A549 (cell line): ENCODE measurements at regions not wholly inside any gene's neighbourhood (a gene's known extent, or its start where the extent isn't known, plus 50 kb on each side); places are given as distances from the start of the nearest gene placed in this dataset.

Experiments
- CHD2 ChIP-seq: fragments of 150-350 bp; IDR thresholded peaks from 2 replicates; pipeline ENCODE4 v1.6.1; 2014; ENCODE audit warnings: low read length; ENCODE audit not compliant: partially characterized antibody
- CTCF ChIP-seq: fragments of >200 bp; sonication (Bioruptor Twin); formaldehyde crosslinking; IDR thresholded peaks from 3 replicates; pipeline ENCODE4 v1.5.1; 2016
- EHMT2 ChIP-seq: fragments of 200-600 bp; sonication (generic); IDR thresholded peaks from 2 replicates; pipeline ENCODE4 v1.6.1; 2016; ENCODE audit warnings: antibody characterized with exemption, low read depth, mild to moderate bottlenecking, moderate library complexity
- KDM1A ChIP-seq: fragments of 200-600 bp; sonication (generic); IDR thresholded peaks from 2 replicates; pipeline ENCODE4 v1.6.1; 2016; ENCODE audit warnings: low read depth, mild to moderate bottlenecking
- MAFK ChIP-seq: fragments of 450-650 bp; IDR thresholded peaks from 2 replicates; pipeline ENCODE4 v1.6.1; 2014; ENCODE audit not compliant: partially characterized antibody
- POLR2A ChIP-seq: IDR thresholded peaks from 2 replicates; pipeline ENCODE4 v1.6.1; 2012; ENCODE audit warnings: mild to moderate bottlenecking, low read length
- POLR2AphosphoS2 ChIP-seq: conservative IDR thresholded peaks from 2 replicates; pipeline ENCODE4 v1.6.1; 2012; ENCODE audit warnings: low read length, improper control_type of control experiment, inconsistent platforms
- RNF2 ChIP-seq: fragments of 200-600 bp; sonication (generic); IDR thresholded peaks from 2 replicates; pipeline ENCODE4 v1.6.1; 2016; ENCODE audit warnings: low read depth, mild to moderate bottlenecking, antibody characterized with exemption, moderate library complexity, borderline replicate concordance
- TFCP2L1 ChIP-seq: fragments of 250-450 bp; sonication (Bioruptor Pico); IDR thresholded peaks from 2 replicates; pipeline ENCODE4 v1.5.0; 2021; ENCODE audit warnings: mild to moderate bottlenecking
- USF2 ChIP-seq: fragments of 450-650 bp; IDR thresholded peaks from 2 replicates; pipeline ENCODE4 v1.6.1; 2014; ENCODE audit warnings: antibody characterized with exemption
- TF ChIP-seq, protein P1 (sequence below): fragments of 200-600 bp; sonication (generic); IDR thresholded peaks from 2 replicates; pipeline ENCODE4 v1.6.1; 2016; ENCODE audit warnings: antibody characterized with exemption, mild to moderate bottlenecking, moderate library complexity
- TF ChIP-seq, protein P2 (sequence below): IDR thresholded peaks from 2 replicates; pipeline ENCODE4 v1.6.1; 2012

- TF ChIP-seq USF2, result no peak
- TF ChIP-seq, protein P1, sequence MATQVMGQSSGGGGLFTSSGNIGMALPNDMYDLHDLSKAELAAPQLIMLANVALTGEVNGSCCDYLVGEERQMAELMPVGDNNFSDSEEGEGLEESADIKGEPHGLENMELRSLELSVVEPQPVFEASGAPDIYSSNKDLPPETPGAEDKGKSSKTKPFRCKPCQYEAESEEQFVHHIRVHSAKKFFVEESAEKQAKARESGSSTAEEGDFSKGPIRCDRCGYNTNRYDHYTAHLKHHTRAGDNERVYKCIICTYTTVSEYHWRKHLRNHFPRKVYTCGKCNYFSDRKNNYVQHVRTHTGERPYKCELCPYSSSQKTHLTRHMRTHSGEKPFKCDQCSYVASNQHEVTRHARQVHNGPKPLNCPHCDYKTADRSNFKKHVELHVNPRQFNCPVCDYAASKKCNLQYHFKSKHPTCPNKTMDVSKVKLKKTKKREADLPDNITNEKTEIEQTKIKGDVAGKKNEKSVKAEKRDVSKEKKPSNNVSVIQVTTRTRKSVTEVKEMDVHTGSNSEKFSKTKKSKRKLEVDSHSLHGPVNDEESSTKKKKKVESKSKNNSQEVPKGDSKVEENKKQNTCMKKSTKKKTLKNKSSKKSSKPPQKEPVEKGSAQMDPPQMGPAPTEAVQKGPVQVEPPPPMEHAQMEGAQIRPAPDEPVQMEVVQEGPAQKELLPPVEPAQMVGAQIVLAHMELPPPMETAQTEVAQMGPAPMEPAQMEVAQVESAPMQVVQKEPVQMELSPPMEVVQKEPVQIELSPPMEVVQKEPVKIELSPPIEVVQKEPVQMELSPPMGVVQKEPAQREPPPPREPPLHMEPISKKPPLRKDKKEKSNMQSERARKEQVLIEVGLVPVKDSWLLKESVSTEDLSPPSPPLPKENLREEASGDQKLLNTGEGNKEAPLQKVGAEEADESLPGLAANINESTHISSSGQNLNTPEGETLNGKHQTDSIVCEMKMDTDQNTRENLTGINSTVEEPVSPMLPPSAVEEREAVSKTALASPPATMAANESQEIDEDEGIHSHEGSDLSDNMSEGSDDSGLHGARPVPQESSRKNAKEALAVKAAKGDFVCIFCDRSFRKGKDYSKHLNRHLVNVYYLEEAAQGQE, result no peak
- no peak for TF ChIP-seq CTCF
- TF ChIP-seq TFCP2L1 (CRISPR knock-in tag), result no peak
- TF ChIP-seq CHD2, result no peak
- TF ChIP-seq POLR2AphosphoS2, result no peak
- TF ChIP-seq RNF2, result no peak
- TF ChIP-seq EHMT2, result no peak
- TF ChIP-seq, protein P2, sequence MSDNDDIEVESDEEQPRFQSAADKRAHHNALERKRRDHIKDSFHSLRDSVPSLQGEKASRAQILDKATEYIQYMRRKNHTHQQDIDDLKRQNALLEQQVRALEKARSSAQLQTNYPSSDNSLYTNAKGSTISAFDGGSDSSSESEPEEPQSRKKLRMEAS, result no peak
- TF ChIP-seq POLR2A, result no peak
- no peak for TF ChIP-seq KDM1A
- TF ChIP-seq MAFK, result no peak
These were observed 390.7 kb upstream of the RGMA start for GRCh38 chr15:93479715-93480114.
